Peyer's patch (tissue), 4 donors: ENCODE measurements at regions not wholly inside any gene's neighbourhood (a gene's known extent, or its start where the extent isn't known, plus 50 kb on each side); places are given as distances from the start of the nearest gene placed in this dataset.
A peak's percentile ranks its signal among the peaks of the same experiment; 100 is the strongest.

Source experiments
- DNase-seq, 3 donors: peaks; one replicate each; pipeline ENCODE4 v3.0.0-alpha.2; 2017 to 2019
- H3K27ac ChIP-seq, 4 donors: fragments of 200-600 bp; sonication (generic); one replicate each; pipeline ENCODE4 v1.5.1; 2016 to 2019
- H3K27me3 ChIP-seq, 2 donors: fragments of 200-600 bp; sonication (generic); one replicate each; pipeline ENCODE4 v1.5.1; 2019
- H3K36me3 ChIP-seq, 3 donors: fragments of 200-600 bp; sonication (generic); one replicate each; pipeline ENCODE4 v1.5.1; 2016 to 2019
- H3K4me1 ChIP-seq, 4 donors: fragments of 200-600 bp; sonication (generic); one replicate each; pipeline ENCODE4 v1.5.1; 2016 to 2019
- H3K4me3 ChIP-seq, 4 donors: fragments of 200-600 bp; sonication (generic); 1 replicate in 3 of 4; 2 replicates in 1 of 4; pipeline ENCODE4 v1.5.1; 2016 to 2019; ENCODE audit warnings: mild to moderate bottlenecking in 1 of 4
- H3K9me3 ChIP-seq, 4 donors: fragments of 200-600 bp; sonication (generic); one replicate each; pipeline ENCODE4 v1.5.1; 2016 to 2019; ENCODE audit warnings: mild to moderate bottlenecking in 1 of 4
- POLR2A ChIP-seq, 2 donors: fragments of 450-650 bp; IDR thresholded peaks; one replicate each; pipeline ENCODE4 v1.5.1; 2017; ENCODE audit warnings: antibody characterized with exemption in 2 of 2, mild to moderate bottlenecking in 2 of 2, moderate library complexity in 2 of 2
- TF ChIP-seq, protein P1 (sequence below), 6 experiments: fragments of 450-650 bp in 4 of 6; fragments of 200-600 bp in 2 of 6; sonication (generic) in 1 of 6; IDR thresholded peaks; one replicate each; pipeline ENCODE4 v1.5.1; 2017 to 2019; ENCODE audit warnings: antibody characterized with exemption in 6 of 6, mild to moderate bottlenecking in 3 of 6, moderate library complexity in 1 of 6

DNA sequence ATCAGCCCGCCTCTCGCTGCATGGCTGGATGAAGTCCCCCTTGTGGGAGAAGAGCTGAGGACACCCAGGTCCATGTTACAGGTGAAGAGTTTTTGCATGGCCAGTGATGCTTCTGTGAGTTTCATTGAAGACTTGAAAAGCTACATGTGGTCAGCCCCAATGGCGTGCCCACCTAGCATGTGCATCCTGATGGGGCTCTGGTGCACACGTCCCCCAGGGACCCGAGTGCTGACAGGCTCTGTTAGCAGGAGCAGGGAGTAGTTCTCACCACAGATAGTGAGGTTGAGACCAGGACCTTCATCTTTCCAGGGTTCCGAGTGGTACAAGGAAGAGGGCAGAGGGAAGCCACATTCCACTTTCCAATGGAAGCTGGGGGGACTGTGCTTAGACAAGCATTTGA, 184.8 kb upstream of the C1orf174 start:
- Histone ChIP-seq H3K36me3 (no peaks in the 10 kb centered on the region), H3K27ac (no peak overlapping the region), H3K27me3 (no peaks in the 10 kb centered on the region), H3K4me3 (no peak overlapping the region), H3K9me3 (no peaks in the 10 kb centered on the region), H3K4me1 (no peaks in the 10 kb centered on the region)
- peak in 2 of 3 donors; percentile 5 to 14 for DNase-seq
- TF ChIP-seq POLR2A (IDR thresholded peaks at IDR 0.05), result no peak
- TF ChIP-seq, protein P1, sequence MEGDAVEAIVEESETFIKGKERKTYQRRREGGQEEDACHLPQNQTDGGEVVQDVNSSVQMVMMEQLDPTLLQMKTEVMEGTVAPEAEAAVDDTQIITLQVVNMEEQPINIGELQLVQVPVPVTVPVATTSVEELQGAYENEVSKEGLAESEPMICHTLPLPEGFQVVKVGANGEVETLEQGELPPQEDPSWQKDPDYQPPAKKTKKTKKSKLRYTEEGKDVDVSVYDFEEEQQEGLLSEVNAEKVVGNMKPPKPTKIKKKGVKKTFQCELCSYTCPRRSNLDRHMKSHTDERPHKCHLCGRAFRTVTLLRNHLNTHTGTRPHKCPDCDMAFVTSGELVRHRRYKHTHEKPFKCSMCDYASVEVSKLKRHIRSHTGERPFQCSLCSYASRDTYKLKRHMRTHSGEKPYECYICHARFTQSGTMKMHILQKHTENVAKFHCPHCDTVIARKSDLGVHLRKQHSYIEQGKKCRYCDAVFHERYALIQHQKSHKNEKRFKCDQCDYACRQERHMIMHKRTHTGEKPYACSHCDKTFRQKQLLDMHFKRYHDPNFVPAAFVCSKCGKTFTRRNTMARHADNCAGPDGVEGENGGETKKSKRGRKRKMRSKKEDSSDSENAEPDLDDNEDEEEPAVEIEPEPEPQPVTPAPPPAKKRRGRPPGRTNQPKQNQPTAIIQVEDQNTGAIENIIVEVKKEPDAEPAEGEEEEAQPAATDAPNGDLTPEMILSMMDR (IDR thresholded peaks at IDR 0.05), result no peak

DNA sequence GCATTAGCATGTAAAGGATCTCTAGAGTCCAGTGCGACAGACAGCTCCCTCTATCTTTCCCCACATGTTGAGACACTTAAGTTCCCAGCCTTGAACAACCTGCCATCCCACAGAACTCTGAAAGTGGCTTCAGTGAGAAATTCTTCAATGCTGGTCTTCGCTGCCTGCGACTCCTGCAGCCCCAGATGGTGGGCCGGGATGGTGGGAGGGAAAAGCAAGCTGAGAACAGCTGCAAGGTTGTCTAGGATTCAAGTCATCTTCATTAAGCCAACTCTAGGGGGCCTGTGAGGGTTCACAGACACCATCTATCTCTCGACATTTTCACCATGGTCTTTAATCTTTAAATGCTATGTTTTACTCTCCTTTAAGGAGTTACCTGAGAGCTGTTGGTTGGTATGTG, 185.5 kb upstream of the C1orf174 start:
- DNase-seq, result peak in 1 of 3 donors; percentile 10
- H3K27ac ChIP-seq, result no peak overlapping the region
- no peaks in the 10 kb centered on the region for H3K27me3 ChIP-seq
- H3K36me3 ChIP-seq, result no peaks in the 10 kb centered on the region
- no peaks in the 10 kb centered on the region for H3K4me1 ChIP-seq
- no peaks in the 10 kb centered on the region for H3K9me3 ChIP-seq
- no peak overlapping the region for H3K4me3 ChIP-seq
- TF ChIP-seq, protein P1 (IDR thresholded peaks at IDR 0.05), result no peak
- no peak for TF ChIP-seq POLR2A (IDR thresholded peaks at IDR 0.05)

DNA sequence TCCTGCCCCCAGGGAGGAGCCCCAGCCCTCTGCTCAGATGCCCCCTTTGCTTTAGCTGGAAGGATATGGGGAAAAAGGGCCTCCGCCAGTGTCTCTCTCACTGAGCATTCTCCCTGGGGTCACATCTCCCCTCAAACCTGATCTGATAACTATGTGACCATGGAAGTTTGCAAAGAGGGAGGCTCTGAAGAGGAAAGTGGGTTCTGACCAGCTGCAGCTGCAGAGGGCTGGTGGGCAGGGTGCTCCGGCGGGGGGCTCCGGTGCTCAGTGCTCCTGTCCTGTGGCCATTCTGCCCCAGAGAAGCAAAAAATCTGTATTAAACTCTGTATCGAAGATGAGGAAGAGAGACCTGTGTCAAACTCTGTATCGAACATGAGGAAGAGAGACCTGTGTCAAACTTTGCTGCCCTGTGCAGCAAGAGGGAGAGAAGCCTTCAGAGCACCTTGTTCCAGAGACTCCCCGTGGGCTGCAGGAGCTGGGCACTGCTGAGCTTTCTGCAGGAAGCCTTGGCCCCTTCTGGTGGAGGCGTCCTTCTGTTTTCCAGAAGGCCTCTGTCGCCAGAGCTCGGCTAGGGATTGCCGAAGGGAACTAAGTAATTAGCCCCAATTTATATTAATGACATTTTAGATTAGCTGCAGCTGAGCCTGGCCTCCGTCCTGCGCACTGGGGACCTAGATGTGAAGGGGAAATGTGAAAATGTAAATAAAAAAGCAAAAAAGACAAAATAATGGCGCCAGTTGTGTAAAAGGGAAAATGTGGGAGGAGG, 186.2 kb upstream of the C1orf174 start:
- TF ChIP-seq, protein P1 (IDR thresholded peaks at IDR 0.05), result no peak
- no peak for TF ChIP-seq POLR2A (IDR thresholded peaks at IDR 0.05)
- Histone ChIP-seq H3K27ac (no peak overlapping the region), H3K36me3 (no peaks in the 10 kb centered on the region), H3K4me3 (no peak overlapping the region), H3K9me3 (peaks cover 0 to 2% (median 0%) of the 10 kb centered on the region in 4 donors), H3K27me3 (no peaks in the 10 kb centered on the region), H3K4me1 (no peaks in the 10 kb centered on the region)
- DNase-seq, result peak in 2 of 3 donors; percentile 14

DNA sequence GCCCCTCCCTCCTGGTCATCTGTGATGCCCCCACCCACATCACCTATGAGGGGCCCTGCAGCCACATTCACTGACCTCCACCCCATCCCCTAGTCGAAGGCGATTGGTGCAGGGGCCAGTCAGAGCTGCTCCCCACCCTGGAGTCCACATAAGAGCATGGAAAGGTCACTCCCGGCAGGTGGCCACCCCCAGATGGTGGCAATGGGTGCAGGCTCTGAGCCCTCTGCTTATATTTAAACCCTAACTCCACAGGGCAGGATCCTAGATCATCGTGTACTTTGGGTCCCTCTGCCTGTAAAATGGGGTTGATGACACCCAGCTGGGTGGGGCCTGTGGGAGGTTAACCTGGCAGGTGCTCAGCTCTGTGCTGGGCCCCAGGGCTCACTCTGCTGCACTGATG, 186.8 kb upstream of the C1orf174 start:
- no peak overlapping the region for H3K4me3 ChIP-seq
- H3K27me3 ChIP-seq, result no peaks in the 10 kb centered on the region
- H3K36me3 ChIP-seq, result no peaks in the 10 kb centered on the region
- peak in 2 of 3 donors; percentile 7 to 9 for DNase-seq
- no peak for TF ChIP-seq POLR2A (IDR thresholded peaks at IDR 0.05)
- TF ChIP-seq, protein P1 (IDR thresholded peaks at IDR 0.05), result no peak
- H3K9me3 ChIP-seq, result peaks cover 0 to 8% (median 1%) of the 10 kb centered on the region in 4 donors
- H3K4me1 ChIP-seq, result no peaks in the 10 kb centered on the region
- H3K27ac ChIP-seq, result no peak overlapping the region

DNA sequence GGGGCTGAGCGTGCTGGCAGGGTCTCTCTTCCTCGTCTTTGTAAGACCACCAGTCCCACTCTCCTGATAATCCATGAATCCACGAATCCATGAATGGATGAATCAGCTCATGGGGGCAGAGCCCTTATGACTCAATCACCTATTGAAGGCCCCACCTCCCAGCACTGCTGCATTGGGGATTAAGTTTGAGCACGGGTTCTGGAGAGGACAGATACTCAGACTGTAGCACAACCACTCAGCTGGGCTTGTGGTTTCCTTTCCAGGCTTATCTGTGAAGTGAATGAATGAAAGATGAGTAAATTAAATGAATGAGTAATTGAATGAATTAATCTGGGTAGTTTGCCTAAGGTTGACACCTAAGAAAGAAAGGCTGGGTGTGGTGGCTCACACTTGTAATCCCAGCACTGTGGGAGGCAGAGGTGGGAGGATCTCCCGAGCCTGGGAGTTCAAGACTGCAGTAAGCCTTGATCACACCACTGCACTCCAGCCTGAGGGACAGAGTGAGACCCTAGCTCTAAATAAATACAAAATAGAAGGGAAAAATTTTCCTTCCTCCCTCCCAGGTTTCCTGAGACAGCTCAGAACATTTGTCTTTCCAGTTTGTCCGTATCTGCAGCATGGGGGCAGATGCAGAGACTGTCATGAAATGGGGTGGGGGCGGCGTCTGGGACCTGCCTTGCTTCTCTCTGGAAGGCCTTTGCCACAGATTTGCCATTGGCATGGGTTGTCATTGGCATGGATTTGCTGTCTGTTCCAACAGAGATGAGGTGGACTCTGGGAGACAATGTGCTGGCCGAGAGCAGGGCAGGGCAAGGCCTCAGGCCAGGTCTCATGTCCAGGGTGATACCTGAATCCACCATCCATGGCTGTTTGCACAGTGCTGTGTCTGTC, 187.7 kb upstream of the C1orf174 start:
- H3K36me3 ChIP-seq, result no peaks in the 10 kb centered on the region
- no peak overlapping the region for H3K4me3 ChIP-seq
- H3K9me3 ChIP-seq, result peaks cover 0 to 8% (median 2%) of the 10 kb centered on the region in 4 donors
- H3K27me3 ChIP-seq, result no peaks in the 10 kb centered on the region
- H3K4me1 ChIP-seq, result no peaks in the 10 kb centered on the region
- peak in 2 of 3 donors; percentile 14 to 23 for DNase-seq
- H3K27ac ChIP-seq, result no peak overlapping the region
- no peak for TF ChIP-seq POLR2A (IDR thresholded peaks at IDR 0.05)
- TF ChIP-seq, protein P1 (IDR thresholded peaks at IDR 0.05), result no peak
